HEK293 (cell line): ENCODE measurements at regions not wholly inside any gene's neighbourhood (a gene's known extent, or its start where the extent isn't known, plus 50 kb on each side); places are given as distances from the start of the nearest gene placed in this dataset.

Experiments
- CTCF ChIP-seq: fragments of 450-650 bp; formaldehyde crosslinking; IDR thresholded peaks from 2 replicates; pipeline ENCODE4 v1.5.1; 2016; ENCODE audit warnings: missing biosample characterization, missing genetic modification characterization
- HIC1 ChIP-seq: fragments of 450-650 bp; formaldehyde crosslinking; IDR thresholded peaks from 2 replicates; pipeline ENCODE4 v1.5.1; 2016; ENCODE audit warnings: missing biosample characterization, missing genetic modification characterization
- SALL2 ChIP-seq: fragments of 450-650 bp; formaldehyde crosslinking; IDR thresholded peaks from 2 replicates; pipeline ENCODE4 v1.5.0; 2017; ENCODE audit warnings: missing biosample characterization, mild to moderate bottlenecking, missing genetic modification characterization, borderline replicate concordance
- YY1 ChIP-seq: fragments of 450-650 bp; formaldehyde crosslinking; IDR thresholded peaks from 2 replicates; pipeline ENCODE4 v1.5.1; 2018; ENCODE audit warnings: missing biosample characterization, missing genetic modification characterization
- ZNF132 ChIP-seq: fragments of 450-650 bp; formaldehyde crosslinking; IDR thresholded peaks from 2 replicates; pipeline ENCODE4 v1.5.1; 2017; ENCODE audit warnings: missing biosample characterization, missing genetic modification characterization, borderline replicate concordance
- ZNF202 ChIP-seq: fragments of 450-650 bp; formaldehyde crosslinking; IDR thresholded peaks from 2 replicates; pipeline ENCODE4 v1.5.1; 2016; ENCODE audit warnings: missing biosample characterization, missing genetic modification characterization, borderline replicate concordance
- ZNF292 ChIP-seq: fragments of 450-650 bp; formaldehyde crosslinking; IDR thresholded peaks from 2 replicates; pipeline ENCODE4 v1.5.1; 2016; ENCODE audit warnings: low read depth, missing biosample characterization, missing genetic modification characterization, borderline replicate concordance

DNA sequence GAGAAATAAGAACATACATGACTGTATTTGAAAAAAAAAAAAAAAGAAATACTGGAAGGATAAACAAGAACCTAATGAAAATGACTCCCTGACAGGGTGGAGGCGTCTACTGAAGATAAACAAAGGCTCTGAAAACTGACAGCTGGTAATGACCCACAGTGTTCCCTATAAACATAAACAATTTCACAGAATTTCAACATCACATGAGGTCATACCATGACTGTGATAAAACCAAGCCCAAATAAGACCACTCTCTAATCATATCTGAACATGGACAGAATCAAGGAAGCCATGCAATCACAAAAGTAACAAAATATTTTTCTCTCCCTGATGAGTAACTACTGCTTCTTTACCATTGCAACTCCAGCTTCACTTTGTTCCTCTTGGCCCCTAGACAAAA lies 159.3 kb downstream of the FAM124B start:
- TF ChIP-seq CTCF (no peak), HIC1 (no peak), ZNF202 (no peak), ZNF132 (tag by site-specific recombination) (no peak), YY1 (tag by site-specific recombination) (no peak), ZNF292 (tag by site-specific recombination) (no peak), SALL2 (no peak)
